GM18519 (cell line): ENCODE measurements at regions not wholly inside any gene's neighbourhood (a gene's known extent, or its start where the extent isn't known, plus 50 kb on each side); places are given as distances from the start of the nearest gene placed in this dataset.
"Not testable (repeated sequence)": the region's sequence is repeated elsewhere in the genome, so short reads cannot be mapped to it uniquely, and the experiment has no call there.

Experiments
- ATAC-seq: cut with Tn5 transposase; IDR thresholded peaks from one replicate; pipeline ENCODE4 v1.9.1; 2021; ENCODE audit warnings: mild to moderate bottlenecking, moderate library complexity; ENCODE audit not compliant: unreplicated experiment, low FRiP score

- not testable (repeated sequence) for ATAC-seq
These were observed 315.4 kb downstream of the NAF1 start for GRCh38 chr4:162851241-162851758.

DNA sequence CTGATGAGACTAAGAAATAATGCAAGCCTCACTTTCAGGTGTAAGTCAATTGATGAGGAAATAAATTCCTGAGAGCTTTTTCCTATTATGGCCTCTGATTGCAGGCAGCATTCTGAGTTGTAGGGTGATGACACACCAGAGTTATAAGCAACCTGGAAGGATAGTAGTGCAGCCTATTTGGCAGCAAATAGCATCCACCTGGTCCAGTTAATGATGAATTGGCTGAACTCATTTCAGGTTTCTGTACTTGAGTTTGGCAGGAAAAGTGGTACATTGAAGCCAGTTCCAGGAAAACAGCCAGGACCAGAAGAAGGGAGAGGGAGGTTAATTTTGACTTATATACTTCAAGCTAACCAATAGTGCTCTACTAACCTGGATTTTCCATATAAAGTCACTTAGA lies 316.8 kb downstream of the NAF1 start:
- no peak for ATAC-seq

GRCh38 chr4:162847945-162848549 lies 318.6 kb downstream of the NAF1 start:
- no peak for ATAC-seq

- no peak for ATAC-seq
These were observed 324.9 kb downstream of the NAF1 start for GRCh38 chr4:162841753-162842152.

DNA sequence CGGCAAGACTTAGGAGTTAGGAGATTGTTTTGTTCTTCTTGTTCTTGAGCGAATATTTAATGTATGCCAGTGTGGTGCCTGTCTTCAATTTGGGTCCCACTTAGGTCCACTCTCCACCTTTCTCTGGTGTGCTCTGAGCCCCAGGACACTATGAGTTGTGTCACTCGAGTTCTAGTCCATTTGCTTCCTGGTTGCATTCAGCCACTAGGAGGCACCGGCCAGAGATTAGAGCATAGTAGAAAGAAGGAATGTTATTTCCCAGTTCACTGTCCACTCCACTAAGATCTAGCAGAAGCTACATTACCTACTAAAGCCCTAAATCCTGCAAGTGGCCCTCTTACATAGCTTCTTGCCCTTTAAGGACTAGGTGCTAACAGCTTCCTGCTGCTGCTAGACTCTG lies 326.9 kb downstream of the NAF1 start:
- ATAC-seq = no peak

DNA sequence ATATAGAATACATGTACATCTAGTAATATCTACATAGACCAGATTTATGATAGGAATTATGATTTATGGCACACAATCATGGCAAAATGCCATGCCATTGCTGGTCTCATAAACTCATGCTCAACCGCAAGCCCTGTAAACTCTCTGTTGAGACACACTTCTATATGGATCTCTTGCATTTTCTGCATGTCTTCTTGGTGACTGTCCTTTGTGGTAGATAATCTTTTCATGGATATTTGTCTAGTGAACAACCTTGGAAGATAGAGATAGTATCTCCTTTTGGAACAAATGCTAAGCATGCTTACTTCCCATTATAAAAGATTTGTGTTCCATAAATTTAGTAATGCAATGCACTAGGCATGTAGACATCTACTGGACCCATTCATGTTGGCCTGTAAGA lies 328.0 kb downstream of the NAF1 start:
- no peak for ATAC-seq

GRCh38 chr4:162837679-162838078 lies 329.0 kb downstream of the NAF1 start:
- no peak for ATAC-seq

GRCh38 chr4:162837241-162837640 lies 329.4 kb downstream of the NAF1 start:
- no peak for ATAC-seq

DNA sequence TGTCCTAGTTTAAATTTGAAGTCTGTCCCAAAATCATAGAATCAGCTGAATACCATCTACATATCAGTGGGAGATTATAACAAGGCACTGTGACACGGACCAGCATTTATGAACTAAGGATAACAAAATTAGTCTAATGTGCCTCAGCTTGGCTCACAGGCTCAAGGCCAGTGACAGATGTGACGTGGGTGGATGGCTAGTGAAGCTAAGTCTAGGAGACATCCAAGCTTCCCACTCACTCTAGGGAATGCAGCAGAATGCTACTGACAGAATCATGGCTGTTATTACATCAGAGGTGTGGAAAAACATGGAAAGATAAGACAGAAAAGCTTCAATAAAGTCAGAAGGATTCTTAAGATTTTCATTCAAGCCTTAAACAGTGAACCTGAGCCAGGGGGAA lies 329.9 kb downstream of the NAF1 start:
- no peak for ATAC-seq

- ATAC-seq = not testable (repeated sequence)
These were observed 330.4 kb downstream of the NAF1 start for GRCh38 chr4:162836258-162836657.

- ATAC-seq = no peak
These were observed 335.8 kb downstream of the NAF1 start for GRCh38 chr4:162830899-162831298.

- not testable (repeated sequence) for ATAC-seq
These were observed 349.3 kb downstream of the NAF1 start for GRCh38 chr4:162817374-162817773.

GRCh38 chr4:162804351-162804924 lies 362.3 kb downstream of the NAF1 start:
- ATAC-seq = no peak

GRCh38 chr4:162803378-162803777 lies 363.3 kb downstream of the NAF1 start:
- ATAC-seq = no peak

DNA sequence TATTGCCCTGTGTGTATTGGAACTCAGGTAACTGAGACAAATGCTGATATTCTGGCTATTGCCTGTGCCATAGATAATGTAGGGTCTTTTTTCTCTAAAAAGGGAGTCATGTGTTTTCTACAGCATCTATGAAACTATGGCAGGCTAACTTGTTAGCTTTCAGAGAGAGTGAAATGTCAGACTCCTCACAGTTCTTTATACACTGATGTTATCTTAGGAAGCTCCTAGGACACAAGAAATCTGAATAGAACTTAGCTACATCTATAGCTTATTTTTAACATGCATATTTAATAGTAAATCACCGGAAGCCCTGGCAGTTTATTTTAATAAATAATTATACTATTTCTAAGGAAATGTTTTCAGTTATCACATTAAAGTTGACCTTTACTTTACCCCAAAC lies 369.6 kb downstream of the NAF1 start:
- no peak for ATAC-seq

GRCh38 chr4:162793571-162793970 lies 373.1 kb downstream of the NAF1 start:
- no peak for ATAC-seq

DNA sequence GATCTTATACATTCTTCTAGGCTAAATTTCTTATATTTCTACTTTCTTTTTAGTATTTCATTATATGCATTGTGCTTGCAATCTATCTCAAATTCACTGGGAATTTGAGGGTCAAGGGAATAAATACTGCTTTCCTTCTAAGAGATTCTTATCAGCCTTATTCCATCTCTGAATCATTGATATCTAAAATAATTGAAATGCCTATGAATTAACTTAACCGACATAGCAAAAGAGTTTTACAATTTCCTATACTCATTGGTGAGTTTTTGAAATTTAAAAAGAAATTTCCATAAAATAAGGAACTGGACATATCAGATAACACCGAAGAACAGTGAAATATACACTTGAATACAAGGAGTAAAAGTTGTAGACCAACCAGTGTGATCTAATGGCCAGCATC lies 373.7 kb downstream of the NAF1 start:
- no peak for ATAC-seq

- no peak for ATAC-seq
These were observed 375.5 kb downstream of the NAF1 start for GRCh38 chr4:162791226-162791625.

GRCh38 chr4:162787120-162787519 lies 379.6 kb downstream of the NAF1 start:
- ATAC-seq = no peak

DNA sequence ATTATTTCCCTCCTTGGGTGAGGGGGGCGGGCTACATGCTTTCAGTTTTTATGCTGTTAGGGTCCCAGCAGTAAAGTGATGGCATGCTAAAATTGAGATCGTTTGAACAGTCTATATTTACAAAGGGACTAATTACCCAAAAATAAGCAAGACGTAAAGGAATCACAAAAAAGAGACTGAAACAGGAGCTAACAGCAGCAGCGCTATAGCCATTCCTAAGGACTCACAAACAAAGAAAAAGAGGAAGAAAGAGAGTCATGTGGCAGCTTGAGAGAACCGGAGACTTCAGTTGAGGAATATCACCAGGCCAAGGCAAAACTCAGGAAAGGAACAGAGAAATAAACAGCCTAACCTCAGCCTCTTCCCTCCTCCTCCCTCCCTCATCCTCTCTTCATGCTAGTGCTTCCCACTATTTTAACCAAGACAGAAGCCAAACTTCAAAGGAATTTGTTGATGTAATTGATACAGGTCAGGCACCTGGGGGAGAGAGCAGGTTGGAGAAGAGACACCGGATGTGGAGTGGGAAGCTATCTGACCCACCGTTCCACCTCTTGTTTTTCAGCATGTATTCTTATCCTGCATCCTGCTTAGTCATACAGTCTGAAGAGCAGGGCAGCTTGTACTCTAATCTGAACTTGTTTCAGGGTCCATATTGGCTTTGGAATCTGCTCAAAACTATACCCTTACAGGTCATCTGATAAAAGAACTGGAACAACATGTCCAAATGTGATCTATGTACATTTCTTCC lies 383.7 kb downstream of the NAF1 start:
- ATAC-seq = no peak

DNA sequence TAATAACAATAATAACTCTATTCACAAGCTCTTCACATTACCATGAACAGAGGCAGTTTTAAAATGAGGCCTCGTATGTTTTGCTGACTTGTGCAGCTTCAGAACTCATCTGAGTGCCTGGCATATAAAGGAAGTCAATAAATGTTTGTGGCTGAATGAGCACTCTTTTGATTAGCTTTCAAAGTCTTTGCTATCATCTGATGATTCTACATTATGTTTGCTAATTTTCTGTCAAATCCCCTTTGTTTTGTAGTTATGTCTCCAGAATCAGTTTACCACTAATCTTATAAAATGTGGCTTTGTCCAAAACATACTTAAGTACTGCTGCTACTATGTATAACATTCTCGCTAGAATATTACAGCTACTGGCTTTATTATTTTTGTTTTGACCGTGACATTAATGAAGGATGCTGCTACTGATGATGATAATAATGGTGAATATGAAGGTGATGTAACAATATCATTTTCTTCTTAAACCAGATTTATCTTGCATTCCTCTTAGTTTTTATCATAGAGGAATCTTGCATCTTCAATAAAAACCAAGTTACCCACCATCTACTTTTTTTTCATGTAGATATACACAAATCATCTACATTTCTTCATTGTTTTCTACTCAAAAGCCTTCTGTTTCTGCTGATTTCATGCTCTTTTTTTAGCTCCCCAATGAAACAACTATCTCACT lies 384.5 kb downstream of the NAF1 start:
- no peak for ATAC-seq
